Endometrium (tissue), 2 donors: ENCODE measurements at regions not wholly inside any gene's neighbourhood (a gene's known extent, or its start where the extent isn't known, plus 50 kb on each side); places are given as distances from the start of the nearest gene placed in this dataset.

Experiments
- FAIRE-seq: peaks from 2 replicates; lab custom pipeline; 2012; peaks lifted over from hg19 to GRCh38; lab: Jason Lieb, UNC
- donor health status: control.
- donor health status: control.

DNA sequence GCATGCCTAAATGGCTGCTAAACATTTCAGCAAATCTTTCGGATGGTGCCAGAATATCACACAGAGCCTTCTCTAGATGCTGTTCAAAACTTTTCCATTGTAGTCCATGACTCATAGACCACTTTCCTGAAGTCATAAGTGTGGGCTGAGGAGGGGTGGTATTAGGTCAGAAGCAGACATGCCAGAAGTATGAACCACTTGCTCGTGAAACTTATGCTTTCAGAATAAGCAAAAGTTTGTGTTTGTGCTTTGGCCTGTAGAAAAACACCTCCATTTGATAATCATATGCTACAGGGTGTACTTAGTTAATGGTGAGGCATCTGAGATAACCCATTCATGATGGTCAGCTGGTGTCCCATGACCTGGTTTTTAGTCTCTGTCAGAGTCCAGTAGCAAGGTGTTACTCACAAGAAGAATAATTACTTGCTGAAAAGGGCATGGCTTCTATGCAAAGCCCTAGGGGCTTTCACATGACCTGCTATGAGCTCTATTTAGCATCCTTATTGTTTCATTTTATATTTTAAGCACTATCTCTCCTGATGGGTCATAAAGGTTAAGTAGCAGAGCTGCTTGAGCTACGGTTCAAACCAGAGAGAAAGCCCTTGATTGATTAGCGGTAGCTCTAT lies 183.1 kb upstream of the IVNS1ABP start:
- FAIRE-seq = no peak

DNA sequence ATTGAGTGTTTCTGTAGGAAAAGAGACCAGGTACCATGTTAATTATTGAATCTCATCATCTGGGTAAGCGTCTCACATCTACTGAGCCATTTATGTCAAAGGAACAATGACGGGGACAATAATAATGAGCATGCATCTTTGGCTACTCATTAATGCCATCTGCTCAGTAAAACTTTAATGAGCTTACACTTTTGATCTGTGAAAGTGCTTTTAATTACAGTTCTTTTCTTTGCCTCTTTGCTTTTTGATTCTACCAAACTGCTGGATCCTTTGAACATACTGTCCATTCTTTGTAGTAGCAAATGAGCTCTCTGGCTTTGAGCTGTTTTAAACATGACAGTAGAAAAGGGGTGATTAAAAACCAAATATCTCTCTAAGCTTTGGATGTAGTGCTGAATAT lies 181.2 kb upstream of the IVNS1ABP start:
- no peak for FAIRE-seq

- no peak for FAIRE-seq
Observed at GRCh38 chr1:185497177-185497576, 180.1 kb upstream of the IVNS1ABP start.

GRCh38 chr1:185495898-185496297 lies 178.9 kb upstream of the IVNS1ABP start:
- FAIRE-seq = no peak

GRCh38 chr1:185495007-185495406 lies 178.0 kb upstream of the IVNS1ABP start:
- FAIRE-seq = no peak

- FAIRE-seq = no peak
Observed at GRCh38 chr1:185492089-185492825, 175.2 kb upstream of the IVNS1ABP start.

GRCh38 chr1:185491604-185492003 lies 174.6 kb upstream of the IVNS1ABP start:
- FAIRE-seq = no peak

DNA sequence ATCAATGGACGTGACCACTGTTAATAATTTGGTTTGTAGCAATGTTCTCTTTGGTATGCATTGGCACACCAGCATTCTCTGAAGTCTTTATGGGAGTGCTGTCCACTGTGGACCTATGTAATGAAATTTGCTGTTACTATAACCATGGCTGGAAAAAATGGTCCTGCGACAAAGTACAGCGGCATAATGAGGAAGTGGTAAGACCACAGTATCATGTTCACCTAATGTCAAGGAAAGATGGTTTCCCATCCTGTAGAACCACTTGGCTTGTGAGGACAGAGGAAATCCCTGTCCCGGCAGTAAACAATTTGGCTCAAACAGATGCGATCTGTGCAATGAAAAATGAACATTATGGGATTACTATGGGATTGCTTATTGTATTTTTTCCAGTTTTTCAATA lies 173.9 kb upstream of the IVNS1ABP start:
- FAIRE-seq = no peak

DNA sequence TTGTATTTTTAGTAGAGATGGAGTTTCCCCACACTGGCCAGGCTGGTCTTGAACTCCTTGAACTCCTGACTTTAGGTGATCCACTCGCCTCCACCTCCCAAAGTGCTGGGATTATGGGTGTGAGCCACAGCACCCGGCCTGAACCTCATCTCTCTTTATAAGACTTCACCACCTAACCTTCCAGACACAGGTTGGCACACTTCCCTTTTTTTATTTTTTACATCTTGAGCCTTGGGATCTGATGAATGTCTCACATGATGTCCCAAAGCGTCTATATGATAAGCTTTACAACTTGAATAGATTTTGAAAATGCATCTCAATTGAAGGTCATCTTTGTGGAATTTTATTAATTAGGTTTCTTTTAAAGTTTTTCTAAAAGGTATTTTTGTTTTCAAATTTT lies 172.4 kb upstream of the IVNS1ABP start:
- no peak for FAIRE-seq

GRCh38 chr1:185488808-185489207 lies 171.8 kb upstream of the IVNS1ABP start:
- no peak for FAIRE-seq

- FAIRE-seq = no peak
Observed at GRCh38 chr1:185487936-185488335, 170.9 kb upstream of the IVNS1ABP start.

- FAIRE-seq = no peak
Observed at GRCh38 chr1:185487026-185487425, 170.0 kb upstream of the IVNS1ABP start.

DNA sequence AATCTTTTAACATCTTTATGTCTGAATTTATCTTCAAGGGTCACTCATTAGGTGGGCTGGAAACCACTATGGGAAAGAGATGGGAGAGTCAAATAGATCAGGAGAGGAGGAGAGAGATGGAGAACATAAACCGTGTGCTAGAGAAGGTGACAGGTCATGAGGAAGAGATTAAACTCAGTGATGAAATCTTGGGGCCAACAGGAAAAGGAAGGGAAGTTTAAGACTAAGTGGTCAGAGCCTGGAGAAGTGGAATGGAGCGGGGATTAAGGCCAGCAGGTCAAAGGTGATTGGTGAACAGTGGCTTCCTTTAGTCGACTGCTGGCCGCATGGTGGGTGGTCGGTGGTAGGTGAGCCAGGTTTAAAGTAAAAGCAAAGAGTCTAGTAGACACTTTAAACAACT lies 169.3 kb upstream of the IVNS1ABP start:
- no peak for FAIRE-seq

- FAIRE-seq = no peak
Observed at GRCh38 chr1:185483664-185484450, 166.8 kb upstream of the IVNS1ABP start.

GRCh38 chr1:185483217-185483616 lies 166.2 kb upstream of the IVNS1ABP start:
- FAIRE-seq = no peak

DNA sequence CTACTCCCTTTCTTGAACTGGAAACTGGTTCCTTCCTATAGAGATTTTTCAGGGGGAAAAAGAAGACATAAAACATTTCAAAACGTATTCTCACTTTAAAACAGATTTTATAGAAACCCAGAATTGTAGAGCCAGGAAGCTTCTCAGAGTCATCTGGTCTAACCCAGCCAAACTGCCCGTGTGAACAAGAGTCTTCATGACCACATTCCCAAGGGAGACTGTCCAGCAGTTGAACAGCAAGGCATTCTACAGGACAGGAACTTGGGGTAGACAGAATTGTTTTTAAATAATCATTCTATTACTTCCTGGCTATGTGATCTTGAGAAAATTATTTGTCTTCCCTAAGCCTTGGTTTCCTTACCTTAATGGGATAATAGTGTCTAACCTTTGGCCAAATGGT lies 163.5 kb upstream of the IVNS1ABP start:
- no peak for FAIRE-seq

- no peak for FAIRE-seq
Observed at GRCh38 chr1:185479796-185480195, 162.8 kb upstream of the IVNS1ABP start.

- no peak for FAIRE-seq
Observed at GRCh38 chr1:185478877-185479276, 161.8 kb upstream of the IVNS1ABP start.

DNA sequence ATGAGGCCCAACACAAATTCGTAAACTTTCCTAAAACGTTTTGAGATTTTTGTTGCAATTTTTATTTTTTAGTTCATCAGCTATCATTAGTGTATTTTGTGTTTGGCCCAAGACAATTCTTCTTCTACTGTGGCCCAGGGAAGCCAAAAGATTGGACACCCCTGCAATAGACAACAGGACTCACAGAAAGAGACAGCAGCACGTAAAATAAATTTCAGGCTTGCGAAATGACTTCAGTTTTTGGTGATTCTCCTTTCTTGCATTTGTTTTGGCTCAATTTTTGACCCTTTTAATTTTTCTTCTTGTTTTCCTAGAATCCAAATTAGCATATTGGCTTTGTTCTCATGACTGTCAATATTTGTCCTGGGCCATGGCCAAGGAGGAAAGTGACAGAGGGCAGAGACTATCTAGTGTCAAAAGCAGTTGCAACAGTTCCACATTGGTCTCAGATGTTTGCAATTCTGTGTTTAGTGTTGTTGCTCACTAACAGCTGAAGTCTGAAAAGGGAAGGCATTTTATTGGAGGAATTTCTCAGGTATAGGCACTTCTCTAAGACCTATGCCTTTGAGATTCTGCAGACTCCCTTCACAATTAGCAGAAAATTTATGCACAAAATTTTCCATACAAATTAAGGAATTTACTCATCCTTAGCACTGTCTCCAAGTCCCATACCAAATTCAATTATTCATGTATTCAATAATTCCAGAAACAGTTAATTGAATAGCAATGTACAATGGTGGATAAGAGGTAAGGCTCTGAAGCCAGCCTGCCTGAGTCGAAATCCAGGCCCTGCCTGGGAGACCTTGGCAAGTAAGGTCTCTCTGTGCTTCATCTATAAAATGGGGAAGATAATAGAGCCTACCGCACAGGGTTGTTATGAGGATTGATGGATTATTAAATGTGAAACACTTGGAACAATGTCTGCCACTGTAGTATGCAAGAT lies 160.9 kb upstream of the IVNS1ABP start:
- no peak for FAIRE-seq

- no peak for FAIRE-seq
Observed at GRCh38 chr1:185474440-185475149, 157.6 kb upstream of the IVNS1ABP start.

GRCh38 chr1:185473186-185473585 lies 156.1 kb upstream of the IVNS1ABP start:
- no peak for FAIRE-seq
